ENCODE measurements at regions not wholly inside any gene's neighbourhood (a gene's known extent, or its start where the extent isn't known, plus 50 kb on each side); places are given as distances from the start of the nearest gene placed in this dataset.
"Not testable (repeated sequence)": the region's sequence is repeated elsewhere in the genome, so short reads cannot be mapped to it uniquely, and the experiment has no call there.

DNA sequence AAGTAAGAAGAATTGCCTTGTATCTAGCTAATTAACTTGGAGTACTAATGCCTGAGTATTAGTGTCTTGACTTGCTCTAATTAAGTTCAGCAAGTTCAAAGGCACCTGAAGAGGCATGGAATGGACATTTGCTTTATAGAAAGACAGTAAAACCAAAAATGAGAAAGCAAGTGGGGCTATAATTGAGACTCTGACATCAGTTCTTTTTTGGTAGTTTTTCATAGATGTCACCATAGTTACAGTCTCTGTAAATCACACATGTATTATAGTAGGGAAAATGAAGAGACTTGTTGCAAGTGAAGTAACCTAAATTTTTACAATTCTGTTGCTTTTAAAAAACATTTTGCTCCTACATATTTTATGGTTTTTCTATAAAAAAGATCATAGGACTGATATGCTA, 178.0 kb downstream of the HIPK3 start:
- Mint-ChIP-seq H3K9me3 (peaks cover 4 to 32% (median 16%) of the 10 kb centered on the region in 9 donors), H3K27me3 (peaks cover 7 to 15% (median 10%) of the 10 kb centered on the region in 5 donors), H3K27ac (no peak overlapping the region), H3K36me3 (peaks cover 0 to 10% (median 0%) of the 10 kb centered on the region in 3 donors), H3K4me3 (no peak overlapping the region), H3K4me1 (no peaks in the 10 kb centered on the region)
- POLR2A ChIA-PET = no interaction called here
- DNase-seq (no peak), ATAC-seq (no peak)

DNA sequence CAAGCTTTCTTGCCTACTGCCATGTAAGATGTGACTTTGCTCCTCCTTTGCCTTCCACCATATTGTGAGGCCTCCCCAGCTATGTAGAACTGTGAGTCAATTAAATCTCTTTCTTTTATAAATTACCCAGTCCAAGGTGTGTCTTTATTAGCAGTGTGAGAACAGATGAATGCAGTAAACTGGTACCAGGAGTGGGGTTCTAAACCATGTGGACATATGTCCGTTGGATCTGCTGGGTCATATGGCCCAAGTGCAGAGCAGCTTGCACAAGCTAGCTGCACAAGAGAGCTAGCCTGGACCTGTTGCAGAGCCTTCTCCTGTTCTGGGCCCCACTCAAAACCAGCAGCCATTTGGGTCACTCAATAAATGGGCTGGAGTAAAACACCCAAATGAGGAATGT, 177.1 kb downstream of the HIPK3 start:
- DNase-seq (no peak), ATAC-seq (no peak)
- H3K27me3 Mint-ChIP-seq = peaks cover 12 to 20% (median 16%) of the 10 kb centered on the region in 5 donors
- peaks cover 4 to 32% (median 21%) of the 10 kb centered on the region in 9 donors for H3K9me3 Mint-ChIP-seq
- H3K4me1 Mint-ChIP-seq = no peaks in the 10 kb centered on the region
- POLR2A ChIA-PET = no interaction called here
- H3K4me3 Mint-ChIP-seq = no peak overlapping the region
- H3K27ac Mint-ChIP-seq = no peak overlapping the region
- peaks cover 0 to 15% (median 0%) of the 10 kb centered on the region in 3 donors for H3K36me3 Mint-ChIP-seq

DNA sequence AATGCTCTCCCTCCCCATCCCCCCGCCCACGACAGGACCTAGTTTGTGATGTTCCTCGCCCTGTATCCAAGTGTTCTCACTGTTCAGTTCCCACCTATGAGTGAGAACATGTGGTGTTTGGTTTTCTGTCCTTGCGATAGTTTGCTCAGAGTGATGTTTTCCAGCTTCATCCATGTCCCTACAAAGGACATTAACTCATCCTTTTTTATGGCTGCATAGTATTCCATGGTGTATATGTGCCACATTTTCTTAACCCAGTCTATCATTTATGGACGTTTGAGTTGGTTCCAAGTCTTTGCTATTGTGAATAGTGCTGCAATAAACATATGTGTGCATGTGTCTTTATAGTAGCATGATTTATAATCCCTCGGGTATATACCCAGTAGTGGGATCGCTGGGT, 171.3 kb downstream of the HIPK3 start:
- DNase-seq, ATAC-seq, H3K4me1 Mint-ChIP-seq, H3K27ac Mint-ChIP-seq, H3K36me3 Mint-ChIP-seq, H3K4me3 Mint-ChIP-seq, POLR2A ChIA-PET: not testable (repeated sequence)
- peaks cover 0 to 19% (median 12%) of the 10 kb centered on the region in 9 donors for H3K9me3 Mint-ChIP-seq
- peaks cover 20 to 52% (median 29%) of the 10 kb centered on the region in 5 donors for H3K27me3 Mint-ChIP-seq

DNA sequence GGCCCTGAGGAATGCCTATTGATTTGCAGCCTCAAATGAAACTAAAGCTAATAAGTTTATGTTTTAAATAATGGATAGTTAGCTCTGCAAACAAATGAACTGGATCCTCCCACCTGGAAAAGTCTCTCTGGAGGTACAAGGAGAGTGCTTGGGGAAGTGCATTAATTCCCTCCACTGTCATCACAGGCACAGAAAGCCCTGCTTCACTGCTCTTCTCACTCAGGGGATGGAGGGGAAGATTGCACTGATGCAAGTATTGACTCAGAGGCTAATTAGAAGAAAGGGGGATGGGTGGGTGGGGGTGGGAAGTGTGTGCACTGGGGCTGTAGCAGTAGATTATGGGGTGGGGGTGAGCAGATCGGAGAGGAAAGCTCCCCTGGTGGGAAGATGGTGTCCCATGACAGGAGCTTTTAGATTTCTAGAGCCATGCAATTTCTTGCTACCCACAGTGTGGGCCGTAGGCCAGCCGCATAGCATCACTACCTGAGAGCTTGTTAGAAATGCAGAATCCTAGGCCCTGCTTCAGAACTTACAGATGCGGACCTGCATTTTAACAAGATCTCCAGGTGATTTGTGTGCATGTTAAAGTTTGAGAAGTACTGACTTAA, 163.9 kb downstream of the HIPK3 start:
- Mint-ChIP-seq H3K9me3 (no peaks in the 10 kb centered on the region), H3K36me3 (no peaks in the 10 kb centered on the region), H3K4me3 (no peak overlapping the region), H3K4me1 (no peaks in the 10 kb centered on the region), H3K27me3 (peaks cover 9 to 49% (median 22%) of the 10 kb centered on the region in 5 donors), H3K27ac (no peak overlapping the region)
- ATAC-seq (no peak), DNase-seq (no peak)
- POLR2A ChIA-PET = no interaction called here

DNA sequence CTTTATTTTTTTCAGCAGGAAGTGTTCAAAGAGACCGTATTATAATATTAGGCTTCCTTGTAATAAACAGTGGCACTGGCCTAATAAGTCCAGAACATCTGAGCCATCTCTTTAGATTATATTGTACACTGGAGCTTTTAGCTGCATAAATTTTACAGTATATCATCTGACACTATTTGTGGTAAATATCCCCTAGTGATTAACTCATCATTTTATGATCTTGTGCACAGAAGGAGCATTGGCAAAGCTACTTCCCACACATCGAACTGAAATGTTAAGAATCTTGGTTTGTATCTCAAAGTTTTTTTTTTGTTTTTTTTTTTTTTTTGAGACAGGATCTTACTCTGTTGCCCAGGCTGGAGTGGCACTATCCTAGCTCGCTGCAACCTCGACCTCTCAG, 162.7 kb downstream of the HIPK3 start:
- Mint-ChIP-seq H3K9me3 (no peaks in the 10 kb centered on the region), H3K36me3 (no peaks in the 10 kb centered on the region), H3K4me3 (no peak overlapping the region), H3K27me3 (peaks cover 11 to 45% (median 25%) of the 10 kb centered on the region in 5 donors), H3K4me1 (no peaks in the 10 kb centered on the region), H3K27ac (no peak overlapping the region)
- DNase-seq (no peak), ATAC-seq (no peak)
- POLR2A ChIA-PET = no interaction called here

DNA sequence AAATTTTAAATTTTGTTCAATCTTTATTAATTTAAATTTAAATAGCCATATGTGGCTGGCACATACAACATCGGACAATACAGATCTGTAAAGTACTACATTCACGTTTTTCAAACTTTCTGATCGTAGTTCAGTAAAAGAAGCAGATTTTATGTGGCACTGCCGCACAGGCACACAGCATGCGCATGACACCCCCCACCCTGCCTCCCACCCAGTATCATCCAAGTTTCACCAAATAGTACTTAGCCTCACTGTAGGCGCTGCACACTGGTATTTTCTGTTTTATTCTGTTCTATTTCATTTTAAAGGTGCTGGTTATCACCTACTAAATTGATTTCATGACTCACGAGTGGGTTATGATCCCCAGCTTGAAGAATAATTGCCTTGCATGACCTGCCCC, 159.9 kb downstream of the HIPK3 start:
- H3K4me3 Mint-ChIP-seq = no peak overlapping the region
- no peaks in the 10 kb centered on the region for H3K4me1 Mint-ChIP-seq
- H3K36me3 Mint-ChIP-seq = no peaks in the 10 kb centered on the region
- no peaks in the 10 kb centered on the region for H3K9me3 Mint-ChIP-seq
- DNase-seq = no peak
- H3K27me3 Mint-ChIP-seq = peaks cover 14 to 40% (median 24%) of the 10 kb centered on the region in 5 donors
- H3K27ac Mint-ChIP-seq = no peak overlapping the region
- ATAC-seq = no peak
- POLR2A ChIA-PET = no interaction called here

DNA sequence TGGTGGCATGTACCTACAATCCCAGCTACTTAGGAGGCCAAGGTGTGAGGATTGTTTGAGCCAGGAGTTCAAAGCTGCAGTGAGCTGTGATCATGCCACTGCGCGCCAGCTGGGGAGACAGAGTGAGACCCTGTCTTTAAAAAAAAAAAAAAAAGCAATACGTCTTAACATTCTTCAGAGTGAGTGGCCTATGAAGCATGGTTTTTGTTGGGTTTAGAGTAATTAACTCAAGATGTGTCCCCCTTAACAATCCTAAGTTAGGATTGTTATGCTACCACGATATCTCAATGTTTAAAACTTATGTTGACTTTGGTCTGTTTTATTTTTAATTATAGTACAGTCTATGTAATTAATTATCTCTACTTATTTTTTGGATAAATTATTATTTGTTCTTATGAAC, 156.1 kb downstream of the HIPK3 start:
- H3K27ac Mint-ChIP-seq = no peak overlapping the region
- H3K9me3 Mint-ChIP-seq = no peaks in the 10 kb centered on the region
- no peak overlapping the region for H3K4me3 Mint-ChIP-seq
- H3K27me3 Mint-ChIP-seq = peaks cover 18 to 24% (median 23%) of the 10 kb centered on the region in 5 donors
- no peak for ATAC-seq
- no peaks in the 10 kb centered on the region for H3K36me3 Mint-ChIP-seq
- DNase-seq = no peak
- H3K4me1 Mint-ChIP-seq = no peaks in the 10 kb centered on the region
- POLR2A ChIA-PET = no interaction called here

DNA sequence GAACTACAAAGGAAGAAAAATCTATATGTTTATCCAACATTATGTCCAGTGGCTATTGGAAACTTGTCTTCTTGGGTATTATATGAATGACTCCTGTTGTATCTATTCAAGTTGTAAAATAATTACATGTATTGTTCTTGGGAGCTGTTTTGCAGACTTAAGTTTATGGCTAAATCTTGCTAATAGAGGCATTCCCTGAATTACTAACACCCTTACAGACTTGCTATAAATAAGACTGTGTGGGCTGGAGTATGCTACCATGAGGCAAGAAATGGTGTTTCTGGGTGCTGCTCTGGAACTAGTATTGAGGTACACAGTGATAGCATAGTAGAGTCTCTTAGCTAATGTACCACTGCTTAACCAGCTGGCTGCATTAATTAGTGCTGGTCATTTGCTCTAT, 155.1 kb downstream of the HIPK3 start:
- POLR2A ChIA-PET = no interaction called here
- H3K4me1 Mint-ChIP-seq = no peaks in the 10 kb centered on the region

DNA sequence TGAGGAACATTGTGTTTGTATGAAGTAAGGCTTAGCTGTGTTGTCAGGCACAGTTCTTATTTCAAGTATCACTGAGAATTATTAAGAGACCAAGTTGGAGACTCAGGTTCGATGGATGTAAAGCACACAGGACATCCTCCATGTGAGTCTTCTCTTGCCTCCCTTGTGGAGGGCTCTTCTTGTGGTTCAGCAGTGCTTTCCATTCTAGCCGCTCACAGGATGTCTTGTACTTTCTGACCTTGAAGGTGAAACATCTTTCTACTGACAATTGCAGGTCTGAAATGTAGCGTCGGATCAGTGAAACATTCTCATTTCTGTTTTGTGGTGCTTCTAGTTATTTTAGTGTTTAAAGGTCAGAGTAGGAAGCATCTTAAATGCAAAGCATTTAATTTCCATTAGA, 154.6 kb downstream of the HIPK3 start:
- Mint-ChIP-seq H3K36me3 (no peaks in the 10 kb centered on the region), H3K27ac (no peak overlapping the region), H3K4me3 (no peak overlapping the region), H3K9me3 (no peaks in the 10 kb centered on the region), H3K4me1 (no peaks in the 10 kb centered on the region), H3K27me3 (peaks cover 13 to 23% (median 20%) of the 10 kb centered on the region in 5 donors)
- ATAC-seq = no peak
- DNase-seq = no peak
- POLR2A ChIA-PET = no interaction called here

More for the DNA sequence above, 155.1 kb downstream of the HIPK3 start:
- Mint-ChIP-seq H3K27me3 (peaks cover 14 to 23% (median 21%) of the 10 kb centered on the region in 5 donors), H3K36me3 (no peaks in the 10 kb centered on the region), H3K27ac (no peak overlapping the region), H3K9me3 (no peaks in the 10 kb centered on the region), H3K4me3 (no peak overlapping the region)
- no peak for DNase-seq
- ATAC-seq = no peak

DNA sequence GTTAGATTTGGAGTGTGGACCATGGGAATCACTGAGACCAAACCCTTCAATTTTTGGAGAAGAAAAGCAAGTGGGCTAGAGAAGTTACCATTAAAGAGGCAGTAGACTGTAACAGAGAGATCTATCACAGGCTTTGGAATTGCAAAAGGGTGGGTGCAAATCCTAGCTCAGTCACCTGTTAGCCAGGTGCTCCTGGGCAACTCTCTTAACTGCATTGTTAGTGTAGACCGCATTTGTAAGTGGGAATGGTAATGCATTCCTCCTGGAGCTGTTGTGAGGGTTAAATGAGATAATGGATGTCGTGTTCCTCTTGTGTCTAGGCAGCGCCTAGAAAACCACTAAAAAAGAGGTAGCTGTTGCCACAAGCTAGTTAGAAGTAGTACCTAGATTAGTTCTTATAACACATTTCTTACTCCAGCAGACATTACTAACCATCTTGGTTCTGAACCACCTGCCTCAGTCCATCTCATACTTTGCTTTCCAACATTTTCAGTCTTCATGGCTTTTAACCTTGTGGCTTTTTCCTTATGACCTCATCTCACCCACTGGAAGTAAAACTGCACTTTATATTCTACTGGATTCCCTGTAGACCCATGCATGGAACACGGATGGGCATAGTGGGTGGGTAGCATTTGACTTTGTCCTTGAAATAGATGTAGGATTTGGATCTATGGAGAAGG, 153.0 kb downstream of the HIPK3 start:
- DNase-seq = no peak
- Mint-ChIP-seq H3K27ac (peak overlapping the region in 1 of 10 donors; percentile 75), H3K9me3 (no peaks in the 10 kb centered on the region)

More for the DNA sequence above, 153.0 kb downstream of the HIPK3 start:
- POLR2A ChIA-PET = no interaction called here
- no peak overlapping the region for H3K4me3 Mint-ChIP-seq
- no peak for ATAC-seq
- no peaks in the 10 kb centered on the region for H3K36me3 Mint-ChIP-seq
- no peaks in the 10 kb centered on the region for H3K4me1 Mint-ChIP-seq
- H3K27me3 Mint-ChIP-seq = peaks cover 11 to 23% (median 17%) of the 10 kb centered on the region in 5 donors

Measured in naive thymus-derived CD8-positive, alpha-beta T cell (primary cell).